GM13976 (cell line): ENCODE measurements at regions not wholly inside any gene's neighbourhood (a gene's known extent, or its start where the extent isn't known, plus 50 kb on each side); places are given as distances from the start of the nearest gene placed in this dataset.
"Not testable (repeated sequence)": the region's sequence is repeated elsewhere in the genome, so short reads cannot be mapped to it uniquely, and the experiment has no call there.

Experiments
- DNase-seq: peaks from one replicate; pipeline ENCODE4 v3.0.0; 2012; ENCODE audit warnings: low spot score
- in situ Hi-C: fragments of 300-500 bp; cut with MboI; formaldehyde crosslinking; loops from one replicate; pipeline ENCODE4 v1.12.0; 2022; ENCODE audit warnings: low sequenced_read_pairs, mixed read lengths, inconsistent platforms; ENCODE audit not compliant: unreplicated experiment
- TF ChIP-seq, protein P1 (sequence below): IDR thresholded peaks from 2 replicates; pipeline ENCODE4 v1.5.1; 2012; ENCODE audit warnings: borderline replicate concordance, mild to moderate bottlenecking; ENCODE audit not compliant: insufficient read depth; ENCODE audit errors: extremely low read depth, missing control alignments, control extremely low read depth

DNA sequence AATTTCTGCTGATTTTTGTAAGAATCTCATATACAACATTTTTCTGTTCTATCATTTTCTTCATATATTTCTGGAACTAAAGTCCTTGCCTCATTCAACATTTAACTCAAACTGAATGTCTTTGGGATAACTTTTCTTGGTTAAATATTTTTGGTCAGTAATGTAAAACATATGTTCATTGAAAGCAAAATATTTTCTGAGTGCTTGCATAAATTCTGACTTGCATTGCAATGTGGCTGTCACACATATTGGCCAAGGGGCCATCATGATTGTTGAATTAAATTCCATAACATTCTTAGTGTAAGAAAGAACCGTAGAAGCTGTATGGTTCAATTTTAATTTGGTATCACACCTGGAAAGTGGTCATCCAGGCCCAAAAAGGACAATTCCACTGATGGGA is 369.4 kb downstream of the GALC start:
- no peak for DNase-seq
- in situ Hi-C loops, result no loop called here
- TF ChIP-seq, protein P1, sequence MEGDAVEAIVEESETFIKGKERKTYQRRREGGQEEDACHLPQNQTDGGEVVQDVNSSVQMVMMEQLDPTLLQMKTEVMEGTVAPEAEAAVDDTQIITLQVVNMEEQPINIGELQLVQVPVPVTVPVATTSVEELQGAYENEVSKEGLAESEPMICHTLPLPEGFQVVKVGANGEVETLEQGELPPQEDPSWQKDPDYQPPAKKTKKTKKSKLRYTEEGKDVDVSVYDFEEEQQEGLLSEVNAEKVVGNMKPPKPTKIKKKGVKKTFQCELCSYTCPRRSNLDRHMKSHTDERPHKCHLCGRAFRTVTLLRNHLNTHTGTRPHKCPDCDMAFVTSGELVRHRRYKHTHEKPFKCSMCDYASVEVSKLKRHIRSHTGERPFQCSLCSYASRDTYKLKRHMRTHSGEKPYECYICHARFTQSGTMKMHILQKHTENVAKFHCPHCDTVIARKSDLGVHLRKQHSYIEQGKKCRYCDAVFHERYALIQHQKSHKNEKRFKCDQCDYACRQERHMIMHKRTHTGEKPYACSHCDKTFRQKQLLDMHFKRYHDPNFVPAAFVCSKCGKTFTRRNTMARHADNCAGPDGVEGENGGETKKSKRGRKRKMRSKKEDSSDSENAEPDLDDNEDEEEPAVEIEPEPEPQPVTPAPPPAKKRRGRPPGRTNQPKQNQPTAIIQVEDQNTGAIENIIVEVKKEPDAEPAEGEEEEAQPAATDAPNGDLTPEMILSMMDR, result no peak

DNA sequence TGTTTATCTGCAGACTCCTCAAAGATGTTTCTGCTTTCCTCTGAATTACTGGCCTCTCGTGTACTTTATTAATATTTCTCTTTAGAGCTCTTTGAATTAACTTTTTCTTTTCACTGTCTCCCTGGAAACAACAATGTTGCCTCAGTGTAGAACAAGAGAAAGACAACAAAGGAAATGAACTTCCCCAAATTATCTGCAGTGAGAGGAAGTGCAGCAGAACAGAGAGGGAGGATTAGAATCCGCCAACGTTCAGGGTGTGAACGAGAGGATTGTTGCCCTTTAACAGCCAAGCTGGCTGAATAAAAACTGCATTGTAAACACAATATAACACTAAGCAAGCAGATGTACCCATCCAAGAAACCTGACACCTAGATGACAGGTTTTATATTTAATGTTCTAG is 375.9 kb downstream of the GALC start:
- in situ Hi-C loops, result no loop called here
- no peak for DNase-seq
- TF ChIP-seq, protein P1, result no peak

DNA sequence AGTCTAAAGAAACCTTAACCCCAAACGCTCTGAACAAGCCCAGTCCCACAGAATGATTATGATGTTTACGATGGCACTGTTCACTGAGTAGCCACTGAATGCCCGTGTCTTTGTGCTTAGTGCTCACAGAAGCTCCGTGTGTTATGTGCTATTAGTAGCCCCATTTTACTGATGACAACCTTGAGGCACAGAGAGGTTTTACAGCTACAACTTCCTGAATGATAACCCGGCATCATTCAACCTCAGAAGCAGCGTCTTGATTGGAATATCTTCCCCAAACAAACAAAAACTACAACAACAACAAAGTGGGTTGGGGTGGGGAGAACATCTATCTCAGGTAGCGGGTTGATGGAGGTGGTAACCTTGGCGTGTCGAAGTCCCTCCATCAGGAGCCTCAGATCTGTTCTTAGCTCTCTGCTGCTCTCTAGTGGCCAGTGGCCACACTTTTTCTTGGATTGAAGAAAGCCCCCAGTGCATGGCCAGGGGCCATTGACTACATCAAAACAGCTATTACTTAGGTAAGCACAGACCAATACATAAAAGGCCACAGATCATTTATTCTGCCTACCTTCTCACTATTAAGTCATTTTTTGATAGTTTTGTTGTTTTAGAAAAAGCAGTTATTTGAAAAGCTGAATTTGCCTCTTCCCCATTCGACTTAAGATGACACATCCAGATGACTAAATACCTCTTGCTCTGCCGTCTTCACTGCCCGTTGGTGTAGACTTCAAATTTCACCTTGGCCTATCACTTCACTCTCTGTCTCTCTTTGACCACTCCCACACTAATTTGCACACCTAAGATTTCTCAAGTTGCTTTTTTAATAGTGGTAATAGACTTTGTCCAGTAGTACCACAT is 376.9 kb downstream of the GALC start:
- peak; percentile 31 for DNase-seq
- TF ChIP-seq, protein P1, result peak; percentile 60
- in situ Hi-C loops, result no loop called here

DNA sequence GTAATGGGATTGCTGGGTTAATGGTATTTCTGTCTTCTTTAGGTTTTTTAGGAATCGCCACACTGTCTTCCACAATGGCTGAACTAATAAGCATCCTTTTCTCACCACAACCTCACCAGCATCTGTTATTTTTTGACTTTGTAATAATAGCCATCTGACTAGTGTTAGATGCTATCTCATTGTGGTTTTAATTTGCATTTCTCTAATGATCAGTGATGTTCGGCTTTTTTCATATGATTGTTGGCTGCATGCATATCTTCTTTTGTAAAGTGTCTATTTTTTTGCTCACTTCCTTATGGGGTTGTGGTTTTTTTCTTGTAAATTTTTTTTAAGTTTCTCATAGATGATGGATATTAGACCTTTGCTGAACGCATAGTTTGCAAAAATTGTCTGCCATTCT is 377.9 kb downstream of the GALC start:
- no peak for DNase-seq
- TF ChIP-seq, protein P1, result no peak
- in situ Hi-C loops, result no loop called here

DNA sequence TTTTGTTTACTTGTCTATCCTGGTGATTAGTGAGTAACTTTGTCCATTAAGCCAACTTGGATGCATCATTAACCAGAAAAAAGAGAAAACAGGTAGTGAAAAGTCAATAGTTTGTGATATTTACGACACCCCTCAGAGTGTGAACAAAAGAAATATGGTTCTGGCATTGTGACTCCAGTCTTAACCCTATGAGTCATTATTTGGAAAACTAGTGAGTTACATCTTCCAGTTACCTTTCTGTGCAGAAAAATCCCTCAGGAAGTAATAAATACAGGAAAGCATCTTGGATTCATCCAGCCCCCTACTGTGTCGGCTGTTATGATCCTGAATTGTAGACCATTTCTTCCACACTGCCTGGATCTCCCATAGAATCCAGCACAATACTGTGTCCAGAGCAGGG is 379.1 kb downstream of the GALC start:
- no peak for DNase-seq
- in situ Hi-C loops, result no loop called here
- TF ChIP-seq, protein P1, result no peak

DNA sequence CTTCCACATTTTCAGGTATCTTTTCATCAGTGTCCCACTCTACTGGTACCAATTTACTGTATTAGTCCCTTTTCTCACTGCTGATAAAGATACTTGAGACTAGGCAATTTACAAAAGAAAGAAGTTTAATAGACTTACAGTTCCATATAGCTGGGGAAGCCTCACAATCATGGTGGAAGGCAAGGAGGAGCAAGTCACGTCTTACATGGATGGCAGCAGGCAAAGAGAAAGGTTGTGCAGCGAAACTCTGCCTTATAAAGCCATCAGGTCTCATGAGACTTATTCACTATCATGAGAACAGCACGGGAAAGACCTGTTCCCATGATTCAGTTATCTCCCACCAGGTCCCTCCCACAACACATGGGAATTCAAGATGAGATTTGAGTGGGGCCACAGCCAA is 385.9 kb downstream of the GALC start:
- DNase-seq, in situ Hi-C loops: not testable (repeated sequence)

DNA sequence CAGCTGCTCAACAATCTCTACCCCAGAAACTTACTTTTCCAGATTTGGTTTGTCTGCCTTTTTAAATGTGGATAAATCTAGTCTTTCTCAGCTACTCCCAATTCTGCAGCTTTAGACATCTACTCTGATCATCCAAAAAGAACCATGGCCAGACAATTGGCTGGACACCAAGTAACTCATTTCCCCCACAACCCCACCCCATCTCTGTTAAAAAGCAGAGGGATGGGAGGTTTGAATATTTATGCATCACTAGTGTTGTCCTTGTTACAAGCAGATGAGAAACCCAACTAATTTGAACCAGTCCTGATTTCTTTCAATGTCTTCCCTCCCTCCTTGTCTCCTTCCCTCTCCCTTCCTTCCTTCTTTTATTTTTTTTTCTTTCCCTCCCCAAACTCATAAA is 391.9 kb downstream of the GALC start:
- TF ChIP-seq, protein P1, result no peak
- DNase-seq, result no peak
- in situ Hi-C loops, result no loop called here
